ENCODE measurements at regions not wholly inside any gene's neighbourhood (a gene's known extent, or its start where the extent isn't known, plus 50 kb on each side); places are given as distances from the start of the nearest gene placed in this dataset.

- Mint-ChIP-seq H3K4me1 (ENCODE audit: low read depth) (no peaks in the 10 kb centered on the region), H3K9me3 (peaks cover 23% of the 10 kb centered on the region), H3K4me3 (no peak overlapping the region), H3K36me3 (ENCODE audit: low read depth) (no peaks in the 10 kb centered on the region), H3K27ac (no peak overlapping the region), H3K27me3 (no peaks in the 10 kb centered on the region)
- ATAC-seq: no peak
- POLR2A ChIA-PET: no interaction called here
- CTCF ChIA-PET: no interaction called here
- DNase-seq: no peak
- no peak for TF ChIP-seq CTCF (IDR thresholded peaks at IDR 0.05)
- intact Hi-C loops (cut with micrococcal nuclease): no loop called here
These were observed 53.2 kb upstream of the SNCAIP start for GRCh38 chr5:122258840-122259239.

- Mint-ChIP-seq H3K4me3 (no peak overlapping the region), H3K27ac (no peak overlapping the region), H3K36me3 (ENCODE audit: low read depth) (no peaks in the 10 kb centered on the region), H3K9me3 (peaks cover 20% of the 10 kb centered on the region), H3K27me3 (no peaks in the 10 kb centered on the region), H3K4me1 (ENCODE audit: low read depth) (no peaks in the 10 kb centered on the region)
- TF ChIP-seq CTCF (IDR thresholded peaks at IDR 0.05): no peak
- ChIA-PET POLR2A (no interaction called here), CTCF (no interaction called here)
- DNase-seq (no peak), ATAC-seq (no peak)
- intact Hi-C loops (cut with micrococcal nuclease): no loop called here
These were observed 52.0 kb upstream of the SNCAIP start for GRCh38 chr5:122259995-122260394.

GRCh38 chr5:122262103-122262502 lies 49.9 kb upstream of the SNCAIP start:
- no peaks in the 10 kb centered on the region for H3K27me3 Mint-ChIP-seq
- no peak overlapping the region for H3K4me3 Mint-ChIP-seq
- ChIA-PET CTCF (no interaction called here), POLR2A (no interaction called here)
- DNase-seq: no peak
- H3K36me3 Mint-ChIP-seq (ENCODE audit: low read depth): no peaks in the 10 kb centered on the region
- ATAC-seq: no peak
- H3K4me1 Mint-ChIP-seq (ENCODE audit: low read depth): no peaks in the 10 kb centered on the region
- intact Hi-C loops (cut with micrococcal nuclease): no loop called here
- peaks cover 6% of the 10 kb centered on the region for H3K9me3 Mint-ChIP-seq
- TF ChIP-seq CTCF (IDR thresholded peaks at IDR 0.05): no peak
- no peak overlapping the region for H3K27ac Mint-ChIP-seq

All from activated CD8-positive, alpha-beta T cell treated with anti-CD3 and anti-CD28 coated beads for 36 hours (primary cell).